GM12864 (cell line): ENCODE measurements at regions not wholly inside any gene's neighbourhood (a gene's known extent, or its start where the extent isn't known, plus 50 kb on each side); places are given as distances from the start of the nearest gene placed in this dataset.

Experiments used
- DNase-seq: peaks from one replicate; pipeline ENCODE4 v3.0.0-alpha.2; 2011; ENCODE audit warnings: low read depth
- H3K4me3 ChIP-seq: 2 replicates; pipeline ENCODE4 v1.5.1; 2011; ENCODE audit warnings: mild to moderate bottlenecking, low read depth, low read length, control low read depth
- CTCF ChIP-seq: IDR thresholded peaks from 2 replicates; pipeline ENCODE4 v1.5.1; 2011; ENCODE audit warnings: low read depth, mild to moderate bottlenecking, moderate library complexity, low read length, control low read depth, inconsistent platforms; ENCODE audit errors: missing control alignments

GRCh38 chr12:106001837-106002218, 136.9 kb downstream of the NUAK1 start:
- DNase-seq, result no peak
- H3K4me3 ChIP-seq, result no peak overlapping the region
- TF ChIP-seq CTCF, result no peak

- TF ChIP-seq CTCF, result no peak
These were observed 135.5 kb downstream of the NUAK1 start for GRCh38 chr12:106003297-106003696.

GRCh38 chr12:106004289-106004688, 134.5 kb downstream of the NUAK1 start:
- TF ChIP-seq CTCF, result no peak
- DNase-seq, result no peak
- no peak overlapping the region for H3K4me3 ChIP-seq

More at GRCh38 chr12:106003297-106003696, 135.5 kb downstream of the NUAK1 start:
- no peak overlapping the region for H3K4me3 ChIP-seq
- DNase-seq, result no peak

GRCh38 chr12:106006382-106006781, 132.4 kb downstream of the NUAK1 start:
- no peak for DNase-seq
- TF ChIP-seq CTCF, result no peak
- no peak overlapping the region for H3K4me3 ChIP-seq

- no peak for DNase-seq
- TF ChIP-seq CTCF, result no peak
- no peak overlapping the region for H3K4me3 ChIP-seq
These were observed 131.8 kb downstream of the NUAK1 start for GRCh38 chr12:106006940-106007339.

- DNase-seq, result no peak
- TF ChIP-seq CTCF, result no peak
- no peak overlapping the region for H3K4me3 ChIP-seq
These were observed 128.0 kb downstream of the NUAK1 start for GRCh38 chr12:106010741-106011140.
